ENCODE measurements at regions not wholly inside any gene's neighbourhood (a gene's known extent, or its start where the extent isn't known, plus 50 kb on each side); places are given as distances from the start of the nearest gene placed in this dataset.

- ATAC-seq, result no peak
- peak; percentile 26 for DNase-seq
- Mint-ChIP-seq H3K36me3 (ENCODE audit: low read depth) (no peaks in the 10 kb centered on the region), H3K4me1 (ENCODE audit: low read depth) (peaks cover 53% of the 10 kb centered on the region), H3K27me3 (no peaks in the 10 kb centered on the region), H3K9me3 (no peaks in the 10 kb centered on the region), H3K4me3 (no peak overlapping the region), H3K27ac (no peak overlapping the region)
- intact Hi-C loops (cut with micrococcal nuclease), result loop anchor here (10.0 kb wide), 1 partner anchor 244 kb away; no protein-coding TSS in a partner anchor
- TF ChIP-seq CTCF (IDR thresholded peaks at IDR 0.05), result no peak
- POLR2A ChIA-PET, result interaction anchor here (0.9 to 1.1 kb wide), 3 partner anchors 10 to 33 kb away, joined by 3 read pairs; no protein-coding TSS in a partner anchor
- CTCF ChIA-PET, result interaction anchor here (1.7 kb wide), 1 partner anchor 11 kb away, joined by 7 read pairs; no protein-coding TSS in a partner anchor
Observed at GRCh38 chr2:8548619-8549150, 133.2 kb upstream of the ID2 start.

GRCh38 chr2:8549273-8549922, 132.5 kb upstream of the ID2 start:
- H3K27ac Mint-ChIP-seq, result no peak overlapping the region
- DNase-seq (no peak), ATAC-seq (no peak)
- no peaks in the 10 kb centered on the region for H3K27me3 Mint-ChIP-seq
- intact Hi-C loops (cut with micrococcal nuclease), result loop anchor here (10.0 kb wide), 1 partner anchor 245 kb away; no protein-coding TSS in a partner anchor
- H3K36me3 Mint-ChIP-seq (ENCODE audit: low read depth), result no peaks in the 10 kb centered on the region
- H3K4me1 Mint-ChIP-seq (ENCODE audit: low read depth), result peaks cover 46% of the 10 kb centered on the region
- TF ChIP-seq CTCF (IDR thresholded peaks at IDR 0.05), result no peak
- CTCF ChIA-PET, result interaction anchor here (1.7 kb wide), 1 partner anchor 10 kb away, joined by 7 read pairs; no protein-coding TSS in a partner anchor
- POLR2A ChIA-PET, result interaction anchor here (0.8 to 1.1 kb wide), 4 partner anchors 9 to 34 kb away, joined by 3 read pairs; no protein-coding TSS in a partner anchor
- no peak overlapping the region for H3K4me3 Mint-ChIP-seq
- H3K9me3 Mint-ChIP-seq, result no peaks in the 10 kb centered on the region

GRCh38 chr2:8549942-8550341, 131.9 kb upstream of the ID2 start:
- POLR2A ChIA-PET, result interaction anchor here (0.6 to 1.1 kb wide), 3 partner anchors 9 to 133 kb away, joined by 3 read pairs; no protein-coding TSS in a partner anchor

GRCh38 chr2:8550481-8550880, 131.4 kb upstream of the ID2 start:
- Mint-ChIP-seq H3K27ac (no peak overlapping the region), H3K4me3 (no peak overlapping the region), H3K36me3 (ENCODE audit: low read depth) (no peaks in the 10 kb centered on the region), H3K4me1 (ENCODE audit: low read depth) (peaks cover 35% of the 10 kb centered on the region), H3K9me3 (peaks cover 4% of the 10 kb centered on the region), H3K27me3 (no peaks in the 10 kb centered on the region)
- intact Hi-C loops (cut with micrococcal nuclease), result no loop called here
- POLR2A ChIA-PET, result interaction anchor here (0.6 to 1.2 kb wide), 2 partner anchors 15 to 132 kb away, joined by 3 read pairs; no protein-coding TSS in a partner anchor
- no peak for ATAC-seq
- no peak for TF ChIP-seq CTCF (IDR thresholded peaks at IDR 0.05)
- CTCF ChIA-PET, result no interaction called here
- no peak for DNase-seq

More at GRCh38 chr2:8549942-8550341, 131.9 kb upstream of the ID2 start:
- CTCF ChIA-PET, result no interaction called here
- no peak for TF ChIP-seq CTCF (IDR thresholded peaks at IDR 0.05)
- intact Hi-C loops (cut with micrococcal nuclease), result loop anchor here (10.0 kb wide), 1 partner anchor 245 kb away; no protein-coding TSS in a partner anchor
- DNase-seq (no peak), ATAC-seq (no peak)
- H3K4me1 Mint-ChIP-seq (ENCODE audit: low read depth), result peaks cover 40% of the 10 kb centered on the region
- H3K36me3 Mint-ChIP-seq (ENCODE audit: low read depth), result no peaks in the 10 kb centered on the region
- H3K27me3 Mint-ChIP-seq, result no peaks in the 10 kb centered on the region
- H3K9me3 Mint-ChIP-seq, result no peaks in the 10 kb centered on the region
- H3K27ac Mint-ChIP-seq, result no peak overlapping the region
- no peak overlapping the region for H3K4me3 Mint-ChIP-seq
